HepG2 (cell line): ENCODE measurements at regions not wholly inside any gene's neighbourhood (a gene's known extent, or its start where the extent isn't known, plus 50 kb on each side); places are given as distances from the start of the nearest gene placed in this dataset.

Experiments
- ATAC-seq: fragments of 200-7000 bp; cut with Tn5 transposase; 3 replicates; pipeline ENCODE4 v1.9.1; 2020; ENCODE audit warnings: mild to moderate bottlenecking, moderate library complexity
- BruUV-seq: library from RNA; stranded (reverse); fragments of 400-500 nt; replicated peaks from 2 replicates; lab custom pipeline; 2021; lab: Mats Ljungman, UMichigan
- CTCF ChIA-PET: fragments of 300-600 bp; formaldehyde crosslinking; extraction: SDS; loops from one replicate; lab custom pipeline; 2021; ENCODE audit warnings: low total read pairs, inconsistent platforms, low intra/inter-chr PET ratio; lab: Yijun Ruan, JAX
- POLR2A ChIA-PET: fragments of 350-600 bp; sonication (Branson Sonifier 250); formaldehyde crosslinking; loops from one replicate; lab custom pipeline; 2020; ENCODE audit warnings: antibody characterized with exemption, inconsistent platforms; lab: Yijun Ruan, JAX
- DNase-seq: peaks from one replicate; pipeline ENCODE4 v3.0.0-alpha.2; 2015; ENCODE audit warnings: low spot score
- FAIRE-seq: peaks from 3 replicates; lab custom pipeline; 2011; peaks lifted over from hg19 to GRCh38; lab: Jason Lieb, UNC
- H2AFZ ChIP-seq: one replicate; pipeline ENCODE4 v1.6.1; 2011; ENCODE audit warnings: low read length, inconsistent platforms
- H3K27ac ChIP-seq: fragments of 300-600 bp; 3 replicates; pipeline ENCODE4 v1.8.0; 2011; ENCODE audit warnings: mixed run types, mild to moderate bottlenecking, mixed read lengths, low read length, inconsistent platforms; ENCODE audit not compliant: insufficient read depth; ENCODE audit errors: extremely low read length
- H3K27me3 ChIP-seq, 2 experiments: fragments of 200-600 bp in 1 of 2; 2 replicates in 1 of 2; 3 replicates in 1 of 2; pipeline versions ENCODE4 v1.6.0 to v1.8.0; 2011; ENCODE audit warnings: low read length in 2 of 2, mild to moderate bottlenecking in 2 of 2, moderate library complexity in 2 of 2, inconsistent platforms in 1 of 2; ENCODE audit not compliant: insufficient read depth in 2 of 2, control insufficient read depth in 1 of 2
- H3K36me3 ChIP-seq, 2 experiments: fragments of 200-600 bp in 1 of 2; replicated peaks in 1 of 2; 2 replicates in 1 of 2; 3 replicates in 1 of 2; pipeline versions ENCODE4 v1.5.1 to v1.8.0; 2011; ENCODE audit warnings: low read length in 2 of 2, inconsistent platforms in 1 of 2; ENCODE audit not compliant: insufficient read depth in 2 of 2, control insufficient read depth in 1 of 2
- H3K4me1 ChIP-seq: 2 replicates; pipeline ENCODE4 v1.5.1; 2012; ENCODE audit warnings: low read length, inconsistent platforms; ENCODE audit not compliant: insufficient read depth
- H3K4me2 ChIP-seq: 2 replicates; pipeline ENCODE4 v1.6.0; 2011; ENCODE audit warnings: low read depth, low read length, inconsistent platforms
- H3K4me3 ChIP-seq, 3 experiments: fragments of 200-600 bp in 1 of 3; sonication (generic), shearing (Covaris generic) in 1 of 3; replicated peaks in 1 of 3; 2 replicates each; pipeline ENCODE4 v1.5.1; 2011 to 2016; ENCODE audit warnings: low read length in 3 of 3, inconsistent platforms in 2 of 3, low read depth in 2 of 3, mild to moderate bottlenecking in 2 of 3, control low read depth in 1 of 3, mixed read lengths in 1 of 3; ENCODE audit not compliant: insufficient read depth in 1 of 3
- H3K79me2 ChIP-seq: one replicate; pipeline ENCODE4 v1.6.1; 2011; ENCODE audit warnings: low read length, inconsistent platforms; ENCODE audit not compliant: insufficient read depth
- H3K9ac ChIP-seq: 2 replicates; pipeline ENCODE4 v1.6.0; 2011; ENCODE audit warnings: mild to moderate bottlenecking, low read depth, low read length, inconsistent platforms; ENCODE audit not compliant: insufficient read depth
- H3K9me3 ChIP-seq: 2 replicates; pipeline ENCODE4 v1.5.1; 2012; ENCODE audit warnings: mild to moderate bottlenecking, low read length
- H4K20me1 ChIP-seq: 2 replicates; pipeline ENCODE4 v1.6.0; 2011; ENCODE audit warnings: inconsistent platforms, mild to moderate bottlenecking, low read length, moderate library complexity; ENCODE audit not compliant: insufficient read depth
- KMT2B ChIP-seq: IDR thresholded peaks from 2 replicates; pipeline ENCODE4 v1.6.1; 2016; ENCODE audit warnings: missing genetic modification reagents, missing compliant biosample characterization
- MLLT10 ChIP-seq: sonication (generic); formaldehyde crosslinking; IDR thresholded peaks from 2 replicates; pipeline ENCODE4 v1.4.0; 2020; ENCODE audit warnings: missing genetic modification reagents
- ONECUT2 ChIP-seq: sonication (generic); formaldehyde crosslinking; IDR thresholded peaks from 2 replicates; pipeline ENCODE4 v1.4.0; 2020; ENCODE audit warnings: missing genetic modification reagents
- TMF1 ChIP-seq: sonication (generic); formaldehyde crosslinking; IDR thresholded peaks from 2 replicates; pipeline ENCODE4 v1.8.1; 2022; ENCODE audit warnings: low read depth, missing genetic modification reagents
- ZFY ChIP-seq: sonication (generic); formaldehyde crosslinking; IDR thresholded peaks from 2 replicates; pipeline ENCODE4 v1.4.0; 2020; ENCODE audit warnings: missing genetic modification reagents
- WGBS: methylation state at CpG from one replicate; pipeline ENCODE4 v1.1.6; 2017; ENCODE audit warnings: low lambda C conversion rate; 5-methylcytosine and 5-hydroxymethylcytosine counted together
- in situ Hi-C: cut with HindIII; loops from 2 replicates; pipeline ENCODE4 v1.10.0; 2017; ENCODE audit warnings: low pct_unique_long_range_greater_than_20kb; ENCODE audit not compliant: extremely low pct_ligation_motif_present
- intact Hi-C: fragments of 100-400 bp; cut with micrococcal nuclease; formaldehyde crosslinking; loops from one replicate; pipeline ENCODE4 v1.10.0; 2022; ENCODE audit not compliant: unreplicated experiment
- TF ChIP-seq, protein P1 (sequence below): sonication (generic); formaldehyde crosslinking; IDR thresholded peaks from 2 replicates; pipeline ENCODE4 v1.5.1; 2020; ENCODE audit warnings: mild to moderate bottlenecking, missing genetic modification reagents, borderline replicate concordance
- TF ChIP-seq, protein P2 (sequence below): IDR thresholded peaks from 2 replicates; pipeline ENCODE4 v1.6.1; 2016; ENCODE audit warnings: low read depth
- TF ChIP-seq, protein P3 (sequence below): sonication (generic); formaldehyde crosslinking; conservative IDR thresholded peaks from 2 replicates; pipeline ENCODE4 v1.8.0; 2022; ENCODE audit warnings: mild to moderate bottlenecking, moderate library complexity, missing genetic modification reagents
- TF ChIP-seq, protein P4 (sequence below): sonication (generic); formaldehyde crosslinking; IDR thresholded peaks from 2 replicates; pipeline ENCODE4 v1.5.0; 2020; ENCODE audit warnings: mild to moderate bottlenecking, low read depth, missing genetic modification reagents, borderline replicate concordance

GRCh38 chr20:60752741-60753420 is 499.2 kb upstream of the CDH4 start (continued):
- TF ChIP-seq, protein P1, sequence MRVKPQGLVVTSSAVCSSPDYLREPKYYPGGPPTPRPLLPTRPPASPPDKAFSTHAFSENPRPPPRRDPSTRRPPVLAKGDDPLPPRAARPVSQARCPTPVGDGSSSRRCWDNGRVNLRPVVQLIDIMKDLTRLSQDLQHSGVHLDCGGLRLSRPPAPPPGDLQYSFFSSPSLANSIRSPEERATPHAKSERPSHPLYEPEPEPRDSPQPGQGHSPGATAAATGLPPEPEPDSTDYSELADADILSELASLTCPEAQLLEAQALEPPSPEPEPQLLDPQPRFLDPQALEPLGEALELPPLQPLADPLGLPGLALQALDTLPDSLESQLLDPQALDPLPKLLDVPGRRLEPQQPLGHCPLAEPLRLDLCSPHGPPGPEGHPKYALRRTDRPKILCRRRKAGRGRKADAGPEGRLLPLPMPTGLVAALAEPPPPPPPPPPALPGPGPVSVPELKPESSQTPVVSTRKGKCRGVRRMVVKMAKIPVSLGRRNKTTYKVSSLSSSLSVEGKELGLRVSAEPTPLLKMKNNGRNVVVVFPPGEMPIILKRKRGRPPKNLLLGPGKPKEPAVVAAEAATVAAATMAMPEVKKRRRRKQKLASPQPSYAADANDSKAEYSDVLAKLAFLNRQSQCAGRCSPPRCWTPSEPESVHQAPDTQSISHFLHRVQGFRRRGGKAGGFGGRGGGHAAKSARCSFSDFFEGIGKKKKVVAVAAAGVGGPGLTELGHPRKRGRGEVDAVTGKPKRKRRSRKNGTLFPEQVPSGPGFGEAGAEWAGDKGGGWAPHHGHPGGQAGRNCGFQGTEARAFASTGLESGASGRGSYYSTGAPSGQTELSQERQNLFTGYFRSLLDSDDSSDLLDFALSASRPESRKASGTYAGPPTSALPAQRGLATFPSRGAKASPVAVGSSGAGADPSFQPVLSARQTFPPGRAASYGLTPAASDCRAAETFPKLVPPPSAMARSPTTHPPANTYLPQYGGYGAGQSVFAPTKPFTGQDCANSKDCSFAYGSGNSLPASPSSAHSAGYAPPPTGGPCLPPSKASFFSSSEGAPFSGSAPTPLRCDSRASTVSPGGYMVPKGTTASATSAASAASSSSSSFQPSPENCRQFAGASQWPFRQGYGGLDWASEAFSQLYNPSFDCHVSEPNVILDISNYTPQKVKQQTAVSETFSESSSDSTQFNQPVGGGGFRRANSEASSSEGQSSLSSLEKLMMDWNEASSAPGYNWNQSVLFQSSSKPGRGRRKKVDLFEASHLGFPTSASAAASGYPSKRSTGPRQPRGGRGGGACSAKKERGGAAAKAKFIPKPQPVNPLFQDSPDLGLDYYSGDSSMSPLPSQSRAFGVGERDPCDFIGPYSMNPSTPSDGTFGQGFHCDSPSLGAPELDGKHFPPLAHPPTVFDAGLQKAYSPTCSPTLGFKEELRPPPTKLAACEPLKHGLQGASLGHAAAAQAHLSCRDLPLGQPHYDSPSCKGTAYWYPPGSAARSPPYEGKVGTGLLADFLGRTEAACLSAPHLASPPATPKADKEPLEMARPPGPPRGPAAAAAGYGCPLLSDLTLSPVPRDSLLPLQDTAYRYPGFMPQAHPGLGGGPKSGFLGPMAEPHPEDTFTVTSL, result no peak
- no peak for TF ChIP-seq TMF1 (CRISPR knock-in tag)
- no peak for TF ChIP-seq KMT2B (CRISPR knock-in tag)
- no peak for TF ChIP-seq ZFY (CRISPR knock-in tag)
- no peak for TF ChIP-seq MLLT10 (CRISPR knock-in tag)

DNA sequence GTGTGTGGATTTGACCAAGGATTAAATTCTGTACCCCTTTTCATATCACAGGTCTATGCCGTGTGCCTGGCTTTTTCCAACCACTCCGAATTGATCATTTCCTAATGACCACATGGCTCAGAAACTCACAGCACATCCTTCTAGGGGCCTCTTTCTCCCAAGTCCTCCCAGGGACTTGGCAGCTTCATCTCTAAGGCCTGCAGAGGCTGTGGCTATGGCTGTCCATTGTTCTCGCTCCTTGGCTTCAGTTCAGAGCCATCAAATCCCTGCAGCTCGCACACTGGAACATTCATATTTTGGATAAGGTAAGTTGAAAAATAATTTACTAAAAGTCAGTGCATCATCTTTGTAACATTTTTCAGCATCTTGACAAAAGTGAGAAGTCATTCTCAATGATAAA is 497.2 kb upstream of the CDH4 start:
- Histone ChIP-seq H3K4me3 (no peak overlapping the region), H3K36me3 (no peaks in the 10 kb centered on the region), H4K20me1 (no peaks in the 10 kb centered on the region), H3K9me3 (peaks cover 64% of the 10 kb centered on the region), H3K27me3 (no peaks in the 10 kb centered on the region), H3K79me2 (no peaks in the 10 kb centered on the region), H3K9ac (no peak overlapping the region), H2AFZ (no peak overlapping the region), H3K4me1 (no peaks in the 10 kb centered on the region), H3K4me2 (no peak overlapping the region), H3K27ac (no peak overlapping the region)
- no peak for ATAC-seq
- no peak for DNase-seq
- intact Hi-C loops, result no loop called here
- no TSS peak for BruUV-seq
- FAIRE-seq, result no peak
- in situ Hi-C loops, result no loop called here
- under 1% methylated on average over 4 of the region's 4 CpGs for WGBS
- POLR2A ChIA-PET, result no interaction called here
- CTCF ChIA-PET, result no interaction called here
- TF ChIP-seq, protein P2, sequence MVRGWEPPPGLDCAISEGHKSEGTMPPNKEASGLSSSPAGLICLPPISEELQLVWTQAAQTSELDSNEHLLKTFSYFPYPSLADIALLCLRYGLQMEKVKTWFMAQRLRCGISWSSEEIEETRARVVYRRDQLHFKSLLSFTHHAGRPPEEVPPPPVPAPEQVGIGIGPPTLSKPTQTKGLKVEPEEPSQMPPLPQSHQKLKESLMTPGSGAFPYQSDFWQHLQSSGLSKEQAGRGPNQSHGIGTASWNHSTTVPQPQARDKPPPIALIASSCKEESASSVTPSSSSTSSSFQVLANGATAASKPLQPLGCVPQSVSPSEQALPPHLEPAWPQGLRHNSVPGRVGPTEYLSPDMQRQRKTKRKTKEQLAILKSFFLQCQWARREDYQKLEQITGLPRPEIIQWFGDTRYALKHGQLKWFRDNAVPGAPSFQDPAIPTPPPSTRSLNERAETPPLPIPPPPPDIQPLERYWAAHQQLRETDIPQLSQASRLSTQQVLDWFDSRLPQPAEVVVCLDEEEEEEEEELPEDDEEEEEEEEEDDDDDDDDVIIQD, result no peak
- TF ChIP-seq, protein P3, sequence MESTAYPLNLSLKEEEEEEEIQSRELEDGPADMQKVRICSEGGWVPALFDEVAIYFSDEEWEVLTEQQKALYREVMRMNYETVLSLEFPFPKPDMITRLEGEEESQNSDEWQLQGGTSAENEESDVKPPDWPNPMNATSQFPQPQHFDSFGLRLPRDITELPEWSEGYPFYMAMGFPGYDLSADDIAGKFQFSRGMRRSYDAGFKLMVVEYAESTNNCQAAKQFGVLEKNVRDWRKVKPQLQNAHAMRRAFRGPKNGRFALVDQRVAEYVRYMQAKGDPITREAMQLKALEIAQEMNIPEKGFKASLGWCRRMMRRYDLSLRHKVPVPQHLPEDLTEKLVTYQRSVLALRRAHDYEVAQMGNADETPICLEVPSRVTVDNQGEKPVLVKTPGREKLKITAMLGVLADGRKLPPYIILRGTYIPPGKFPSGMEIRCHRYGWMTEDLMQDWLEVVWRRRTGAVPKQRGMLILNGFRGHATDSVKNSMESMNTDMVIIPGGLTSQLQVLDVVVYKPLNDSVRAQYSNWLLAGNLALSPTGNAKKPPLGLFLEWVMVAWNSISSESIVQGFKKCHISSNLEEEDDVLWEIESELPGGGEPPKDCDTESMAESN (CRISPR knock-in tag), result no peak
- TF ChIP-seq ONECUT2 (CRISPR knock-in tag), result no peak
- TF ChIP-seq, protein P4, sequence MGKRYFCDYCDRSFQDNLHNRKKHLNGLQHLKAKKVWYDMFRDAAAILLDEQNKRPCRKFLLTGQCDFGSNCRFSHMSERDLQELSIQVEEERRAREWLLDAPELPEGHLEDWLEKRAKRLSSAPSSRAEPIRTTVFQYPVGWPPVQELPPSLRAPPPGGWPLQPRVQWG (CRISPR knock-in tag), result no peak
